ENCODE measurements at regions not wholly inside any gene's neighbourhood (a gene's known extent, or its start where the extent isn't known, plus 50 kb on each side); places are given as distances from the start of the nearest gene placed in this dataset.

GRCh38 chr5:82389347-82389746 is 111.2 kb upstream of the RPS23 start:
- H3K9me3 Mint-ChIP-seq (ENCODE audit: insufficient read depth) = no peaks in the 10 kb centered on the region
- no peaks in the 10 kb centered on the region for H3K36me3 Mint-ChIP-seq (ENCODE audit: low read depth)
- ChIA-PET CTCF (interaction anchor here (1.2 kb wide), 1 partner anchor 13 kb away, joined by 3 read pairs; no protein-coding TSS in a partner anchor), POLR2A (no interaction called here)
- DNase-seq = no peak
- ATAC-seq = no peak
- H3K4me3 Mint-ChIP-seq = no peak overlapping the region
- H3K27ac Mint-ChIP-seq = no peak overlapping the region
- H3K4me1 Mint-ChIP-seq (ENCODE audit: low read depth) = peaks cover 9% of the 10 kb centered on the region
- H3K27me3 Mint-ChIP-seq (ENCODE audit: low read depth) = peaks cover 2% of the 10 kb centered on the region

GRCh38 chr5:82388181-82388580 is 110.0 kb upstream of the RPS23 start:
- no peaks in the 10 kb centered on the region for H3K9me3 Mint-ChIP-seq (ENCODE audit: insufficient read depth)
- ATAC-seq = no peak
- POLR2A ChIA-PET = no interaction called here

DNA sequence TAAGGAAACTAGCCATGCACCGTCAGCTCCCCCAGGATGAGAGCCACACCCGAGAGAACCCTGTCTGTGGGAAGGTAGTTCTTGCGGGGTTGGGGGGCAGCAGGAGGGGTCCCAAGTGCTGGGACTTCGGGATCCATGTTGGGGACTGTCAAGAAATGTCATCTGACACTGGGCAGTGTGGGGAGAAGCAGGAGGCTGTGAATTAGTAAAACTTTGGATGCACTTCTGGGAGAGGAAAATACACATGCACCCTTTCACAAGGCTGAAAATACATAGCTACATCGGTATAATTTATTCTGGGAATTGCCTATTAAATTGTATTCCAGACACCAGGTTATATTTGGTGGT is 109.6 kb upstream of the RPS23 start:
- Mint-ChIP-seq H3K4me3 (no peak overlapping the region), H3K36me3 (ENCODE audit: low read depth) (no peaks in the 10 kb centered on the region), H3K4me1 (ENCODE audit: low read depth) (peaks cover 9% of the 10 kb centered on the region), H3K27me3 (ENCODE audit: low read depth) (peaks cover 7% of the 10 kb centered on the region), H3K27ac (no peak overlapping the region), H3K9me3 (ENCODE audit: insufficient read depth) (no peaks in the 10 kb centered on the region)
- CTCF ChIA-PET = no interaction called here
- POLR2A ChIA-PET = no interaction called here
- DNase-seq (no peak), ATAC-seq (no peak)

More at GRCh38 chr5:82388181-82388580, 110.0 kb upstream of the RPS23 start:
- Mint-ChIP-seq H3K36me3 (ENCODE audit: low read depth) (no peaks in the 10 kb centered on the region), H3K4me3 (no peak overlapping the region), H3K27me3 (ENCODE audit: low read depth) (peaks cover 6% of the 10 kb centered on the region), H3K4me1 (ENCODE audit: low read depth) (peaks cover 9% of the 10 kb centered on the region), H3K27ac (no peak overlapping the region)
- DNase-seq = no peak
- CTCF ChIA-PET = no interaction called here

DNA sequence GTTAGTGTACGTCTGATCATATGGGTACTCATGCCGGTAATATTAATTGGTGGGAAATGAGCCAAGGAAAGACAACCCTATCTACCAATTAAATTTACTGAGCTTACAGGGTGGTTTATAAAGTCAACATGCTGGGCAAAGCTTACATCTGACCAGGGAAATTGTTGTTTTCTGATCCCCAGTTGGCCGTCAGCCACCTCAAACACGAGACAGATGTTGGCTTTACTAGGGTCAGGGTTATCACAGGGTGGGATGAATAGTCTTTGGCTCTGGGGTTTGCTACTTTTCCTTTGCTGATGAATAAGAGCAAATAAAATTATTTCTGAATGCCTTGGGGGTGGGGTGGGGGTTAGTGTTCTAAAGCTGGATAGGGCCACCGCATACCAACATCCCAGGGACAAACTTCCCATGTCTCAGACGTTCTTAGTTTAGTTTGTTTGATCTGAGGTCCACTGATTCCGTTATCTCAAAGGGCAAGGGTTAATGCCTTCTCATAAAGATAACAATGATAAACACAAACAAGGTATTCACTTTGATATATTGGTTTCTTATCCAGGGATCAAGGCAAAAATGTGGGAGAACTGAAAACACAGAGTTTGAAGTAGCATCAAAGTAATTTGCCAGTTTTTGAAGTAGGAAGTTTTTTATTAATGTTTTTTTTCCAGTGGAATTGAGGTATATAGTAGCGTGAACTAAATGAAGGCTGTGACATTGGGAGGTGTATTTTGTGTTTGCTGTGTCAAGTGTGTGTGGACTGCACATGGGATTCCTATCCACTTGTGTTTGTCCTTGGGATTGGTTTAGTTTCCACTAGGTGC is 109.1 kb upstream of the RPS23 start:
- Mint-ChIP-seq H3K36me3 (ENCODE audit: low read depth) (no peaks in the 10 kb centered on the region), H3K4me1 (ENCODE audit: low read depth) (peaks cover 9% of the 10 kb centered on the region), H3K4me3 (no peak overlapping the region), H3K27ac (no peak overlapping the region), H3K9me3 (ENCODE audit: insufficient read depth) (no peaks in the 10 kb centered on the region), H3K27me3 (ENCODE audit: low read depth) (peaks cover 7% of the 10 kb centered on the region)
- DNase-seq (no peak), ATAC-seq (no peak)
- ChIA-PET CTCF (no interaction called here), POLR2A (no interaction called here)

DNA sequence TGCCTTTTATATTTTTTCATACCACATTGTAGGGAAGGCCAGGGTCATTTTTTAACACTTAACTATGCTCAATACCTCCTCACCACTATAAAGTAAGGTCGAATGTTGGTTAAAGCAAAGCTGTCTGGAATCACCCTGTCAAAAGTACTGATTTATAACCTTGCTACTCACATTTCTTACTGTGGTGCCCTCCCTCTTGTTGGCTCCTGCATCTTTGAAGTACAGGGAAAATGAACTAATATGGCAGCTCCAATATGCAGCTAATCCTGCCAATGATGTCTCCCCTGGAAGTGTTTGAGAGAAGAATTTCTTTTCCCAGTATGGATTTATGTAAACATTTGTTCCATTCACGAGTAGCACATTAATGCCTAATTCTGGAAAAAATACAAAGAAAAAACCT is 108.4 kb upstream of the RPS23 start:
- Mint-ChIP-seq H3K9me3 (ENCODE audit: insufficient read depth) (no peaks in the 10 kb centered on the region), H3K4me1 (ENCODE audit: low read depth) (peaks cover 9% of the 10 kb centered on the region), H3K36me3 (ENCODE audit: low read depth) (no peaks in the 10 kb centered on the region), H3K27me3 (ENCODE audit: low read depth) (peaks cover 5% of the 10 kb centered on the region), H3K4me3 (no peak overlapping the region), H3K27ac (no peak overlapping the region)
- ChIA-PET CTCF (no interaction called here), POLR2A (no interaction called here)
- ATAC-seq (no peak), DNase-seq (no peak)

- CTCF ChIA-PET = no interaction called here
- DNase-seq = no peak
Observed at GRCh38 chr5:82384034-82384750, 106.0 kb upstream of the RPS23 start.

DNA sequence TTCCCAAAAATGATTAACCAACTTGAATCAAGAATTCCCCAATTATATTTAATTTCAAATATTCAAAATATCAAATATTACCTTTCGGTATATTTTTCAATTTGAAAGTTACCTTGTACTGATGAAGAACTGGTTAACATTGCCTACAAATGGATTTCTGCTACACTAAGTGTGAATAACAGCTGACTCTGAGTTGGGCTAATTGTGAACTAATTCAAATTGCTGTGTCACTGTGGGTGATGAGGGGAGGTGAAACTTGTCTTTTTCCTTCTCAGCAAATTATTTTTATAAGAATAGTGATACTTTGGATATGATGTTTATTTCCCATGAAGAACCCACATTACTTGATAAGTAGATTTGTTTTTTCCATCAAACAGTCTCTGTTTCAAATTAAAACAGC is 103.4 kb upstream of the RPS23 start:
- no peaks in the 10 kb centered on the region for H3K36me3 Mint-ChIP-seq (ENCODE audit: low read depth)
- peaks cover 8% of the 10 kb centered on the region for H3K27me3 Mint-ChIP-seq (ENCODE audit: low read depth)
- no peaks in the 10 kb centered on the region for H3K9me3 Mint-ChIP-seq (ENCODE audit: insufficient read depth)
- ChIA-PET POLR2A (no interaction called here), CTCF (no interaction called here)
- no peak for DNase-seq
- H3K27ac Mint-ChIP-seq = no peak overlapping the region
- H3K4me3 Mint-ChIP-seq = no peak overlapping the region
- ATAC-seq = no peak
- no peaks in the 10 kb centered on the region for H3K4me1 Mint-ChIP-seq (ENCODE audit: low read depth)

More at GRCh38 chr5:82384034-82384750, 106.0 kb upstream of the RPS23 start:
- Mint-ChIP-seq H3K27ac (no peak overlapping the region), H3K36me3 (ENCODE audit: low read depth) (no peaks in the 10 kb centered on the region), H3K4me1 (ENCODE audit: low read depth) (peaks cover 6% of the 10 kb centered on the region), H3K27me3 (ENCODE audit: low read depth) (peaks cover 8% of the 10 kb centered on the region), H3K9me3 (ENCODE audit: insufficient read depth) (no peaks in the 10 kb centered on the region), H3K4me3 (no peak overlapping the region)
- POLR2A ChIA-PET = no interaction called here
- no peak for ATAC-seq

GRCh38 chr5:82376307-82376706 is 98.2 kb upstream of the RPS23 start:
- Mint-ChIP-seq H3K36me3 (ENCODE audit: low read depth) (peaks cover 5% of the 10 kb centered on the region), H3K27me3 (ENCODE audit: low read depth) (peaks cover 3% of the 10 kb centered on the region), H3K9me3 (ENCODE audit: insufficient read depth) (peaks cover 13% of the 10 kb centered on the region), H3K4me1 (ENCODE audit: low read depth) (peaks cover 10% of the 10 kb centered on the region), H3K4me3 (no peak overlapping the region), H3K27ac (no peak overlapping the region)
- DNase-seq (no peak), ATAC-seq (no peak)
- ChIA-PET CTCF (interaction anchor here (0.8 to 1.4 kb wide), 2 partner anchors 14 to 17 kb away, joined by 3 read pairs; no protein-coding TSS in a partner anchor), POLR2A (no interaction called here)

GRCh38 chr5:82375488-82376244 is 97.5 kb upstream of the RPS23 start:
- Mint-ChIP-seq H3K27me3 (ENCODE audit: low read depth) (no peaks in the 10 kb centered on the region), H3K9me3 (ENCODE audit: insufficient read depth) (peaks cover 13% of the 10 kb centered on the region)
- CTCF ChIA-PET = interaction anchor here (1.1 to 1.4 kb wide), 2 partner anchors 16 to 23 kb away, joined by 3 to 4 read pairs; no protein-coding TSS in a partner anchor

GRCh38 chr5:82374637-82375036 is 96.5 kb upstream of the RPS23 start:
- Mint-ChIP-seq H3K27ac (no peak overlapping the region), H3K4me3 (no peak overlapping the region), H3K9me3 (ENCODE audit: insufficient read depth) (peaks cover 13% of the 10 kb centered on the region), H3K27me3 (ENCODE audit: low read depth) (no peaks in the 10 kb centered on the region), H3K4me1 (ENCODE audit: low read depth) (peaks cover 10% of the 10 kb centered on the region), H3K36me3 (ENCODE audit: low read depth) (peaks cover 5% of the 10 kb centered on the region)
- POLR2A ChIA-PET = no interaction called here
- no peak for DNase-seq
- ATAC-seq = no peak
- CTCF ChIA-PET = interaction anchor here (1.1 kb wide), 1 partner anchor 22 kb away, joined by 4 read pairs; no protein-coding TSS in a partner anchor

More at GRCh38 chr5:82375488-82376244, 97.5 kb upstream of the RPS23 start:
- no peak overlapping the region for H3K4me3 Mint-ChIP-seq
- POLR2A ChIA-PET = no interaction called here
- H3K27ac Mint-ChIP-seq = no peak overlapping the region
- peaks cover 10% of the 10 kb centered on the region for H3K4me1 Mint-ChIP-seq (ENCODE audit: low read depth)
- DNase-seq (no peak), ATAC-seq (no peak)
- peaks cover 5% of the 10 kb centered on the region for H3K36me3 Mint-ChIP-seq (ENCODE audit: low read depth)

GRCh38 chr5:82367930-82368329 is 89.8 kb upstream of the RPS23 start:
- Mint-ChIP-seq H3K9me3 (ENCODE audit: insufficient read depth) (peaks cover 8% of the 10 kb centered on the region), H3K4me3 (no peak overlapping the region), H3K27ac (no peak overlapping the region), H3K4me1 (ENCODE audit: low read depth) (peaks cover 4% of the 10 kb centered on the region), H3K36me3 (ENCODE audit: low read depth) (no peaks in the 10 kb centered on the region), H3K27me3 (ENCODE audit: low read depth) (peaks cover 3% of the 10 kb centered on the region)
- ATAC-seq (no peak), DNase-seq (no peak)
- POLR2A ChIA-PET = no interaction called here
- CTCF ChIA-PET = interaction anchor here (1.1 kb wide), 1 partner anchor 19 kb away, joined by 4 read pairs; no protein-coding TSS in a partner anchor

Measured in activated CD8-positive, alpha-beta T cell treated with anti-CD3 and anti-CD28 coated beads, Interleukin-2, amount 10 ng/mL, durations not matched to agents 7 days and 5 days (primary cell).